ENCODE measurements at regions not wholly inside any gene's neighbourhood (a gene's known extent, or its start where the extent isn't known, plus 50 kb on each side); places are given as distances from the start of the nearest gene placed in this dataset.

DNA sequence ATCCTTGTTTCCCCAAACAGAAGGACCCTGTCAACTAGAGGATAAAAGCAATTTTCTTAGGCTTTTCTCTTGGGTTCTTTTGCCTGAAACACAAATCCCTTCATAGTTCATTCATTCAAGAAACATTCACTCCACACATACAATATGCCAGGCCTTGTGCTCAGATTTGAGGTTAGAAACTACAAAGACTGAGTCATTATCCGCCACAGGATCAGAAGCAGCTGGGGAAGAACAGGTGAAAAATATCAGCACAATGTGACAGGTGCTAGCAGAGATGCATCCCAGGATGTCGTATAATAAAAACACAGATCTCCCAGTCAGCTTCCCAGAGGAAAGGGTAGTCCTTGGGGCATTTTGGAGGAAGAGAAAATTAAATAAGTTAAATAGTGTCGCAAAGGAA is 172.4 kb downstream of the LRATD1 start:
- no peak for TF ChIP-seq TBL1XR1 (IDR thresholded peaks at IDR 0.05; ENCODE audit: low read depth, low read length)
- TF ChIP-seq GABPA (IDR thresholded peaks at IDR 0.05; ENCODE audit: low read depth): no peak
- no peak for TF ChIP-seq CHD2 (IDR thresholded peaks at IDR 0.05; ENCODE audit: borderline replicate concordance, low read depth, low read length)
- TF ChIP-seq CTCF (IDR thresholded peaks at IDR 0.05 in 2 of 3, conservative IDR thresholded peaks at IDR 0.05 in 1 of 3; ENCODE audit: control insufficient read depth in 2 of 3, extremely low read depth in 1 of 3, insufficient read depth in 1 of 3, low read depth in 3 of 3, low read length in 3 of 3): no peak
- TF ChIP-seq BMI1 (IDR thresholded peaks at IDR 0.05; ENCODE audit: borderline replicate concordance): no peak
- no peak for TF ChIP-seq BACH1 (IDR thresholded peaks at IDR 0.05; ENCODE audit: borderline replicate concordance)
- TF ChIP-seq SREBF2 (IDR thresholded peaks at IDR 0.05; ENCODE audit: low read length): no peak
- no peak for TF ChIP-seq JUND (IDR thresholded peaks at IDR 0.05; ENCODE audit: low read depth, low read length)
- no peak for TF ChIP-seq BRCA1 (IDR thresholded peaks at IDR 0.05; ENCODE audit: low read depth, low read length)

Data from GM12878 (cell line).